Suprapubic skin (tissue), 4 donors: ENCODE measurements at regions not wholly inside any gene's neighbourhood (a gene's known extent, or its start where the extent isn't known, plus 50 kb on each side); places are given as distances from the start of the nearest gene placed in this dataset.

Experiments
- EP300 ChIP-seq: sonication (generic); formaldehyde crosslinking; IDR thresholded peaks from one replicate; pipeline ENCODE4 v1.6.1; 2017; ENCODE audit warnings: antibody characterized with exemption
- POLR2A ChIP-seq, 2 donors: fragments of 450-650 bp; IDR thresholded peaks; one replicate each; pipeline ENCODE4 v1.6.1; 2017; ENCODE audit warnings: antibody characterized with exemption in 2 of 2, mild to moderate bottlenecking in 2 of 2, moderate library complexity in 2 of 2
- POLR2AphosphoS5 ChIP-seq, 3 donors: sonication (generic); formaldehyde crosslinking; IDR thresholded peaks; one replicate each; pipeline ENCODE4 v1.6.1; 2017; ENCODE audit warnings: antibody characterized with exemption in 3 of 3
- TF ChIP-seq, protein P1 (sequence below), 2 donors: fragments of 200-600 bp in 1 of 2; fragments of 450-650 bp in 1 of 2; sonication (generic) in 1 of 2; IDR thresholded peaks; one replicate each; pipeline ENCODE4 v1.5.1; 2016 to 2019; ENCODE audit warnings: antibody characterized with exemption in 2 of 2, mild to moderate bottlenecking in 1 of 2, moderate library complexity in 1 of 2

- TF ChIP-seq, protein P1, sequence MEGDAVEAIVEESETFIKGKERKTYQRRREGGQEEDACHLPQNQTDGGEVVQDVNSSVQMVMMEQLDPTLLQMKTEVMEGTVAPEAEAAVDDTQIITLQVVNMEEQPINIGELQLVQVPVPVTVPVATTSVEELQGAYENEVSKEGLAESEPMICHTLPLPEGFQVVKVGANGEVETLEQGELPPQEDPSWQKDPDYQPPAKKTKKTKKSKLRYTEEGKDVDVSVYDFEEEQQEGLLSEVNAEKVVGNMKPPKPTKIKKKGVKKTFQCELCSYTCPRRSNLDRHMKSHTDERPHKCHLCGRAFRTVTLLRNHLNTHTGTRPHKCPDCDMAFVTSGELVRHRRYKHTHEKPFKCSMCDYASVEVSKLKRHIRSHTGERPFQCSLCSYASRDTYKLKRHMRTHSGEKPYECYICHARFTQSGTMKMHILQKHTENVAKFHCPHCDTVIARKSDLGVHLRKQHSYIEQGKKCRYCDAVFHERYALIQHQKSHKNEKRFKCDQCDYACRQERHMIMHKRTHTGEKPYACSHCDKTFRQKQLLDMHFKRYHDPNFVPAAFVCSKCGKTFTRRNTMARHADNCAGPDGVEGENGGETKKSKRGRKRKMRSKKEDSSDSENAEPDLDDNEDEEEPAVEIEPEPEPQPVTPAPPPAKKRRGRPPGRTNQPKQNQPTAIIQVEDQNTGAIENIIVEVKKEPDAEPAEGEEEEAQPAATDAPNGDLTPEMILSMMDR (IDR thresholded peaks at IDR 0.05), result no peak
- TF ChIP-seq POLR2AphosphoS5 (IDR thresholded peaks at IDR 0.05), result no peak
- no peak for TF ChIP-seq POLR2A (IDR thresholded peaks at IDR 0.05)
- no peak for TF ChIP-seq EP300
These were observed 222.4 kb upstream of the COL3A1 start for GRCh38 chr2:188751816-188752215.
